ENCODE measurements at regions not wholly inside any gene's neighbourhood (a gene's known extent, or its start where the extent isn't known, plus 50 kb on each side); places are given as distances from the start of the nearest gene placed in this dataset.

GRCh38 chr14:30507209-30507608 is 51.7 kb upstream of the G2E3 start:
- TF ChIP-seq POLR2A (IDR thresholded peaks at IDR 0.05; ENCODE audit: low read length) (no peak), GATA1 (IDR thresholded peaks at IDR 0.05; ENCODE audit: low read depth, low read length) (no peak)

Measured in erythroblast (primary cell).